Transverse colon (tissue), 4 donors: ENCODE measurements at regions not wholly inside any gene's neighbourhood (a gene's known extent, or its start where the extent isn't known, plus 50 kb on each side); places are given as distances from the start of the nearest gene placed in this dataset.

ENCODE experiments used
- CTCF ChIP-seq, 5 experiments: fragments of 200-600 bp in 3 of 5; fragments of 450-650 bp in 2 of 5; sonication (generic) in 3 of 5; IDR thresholded peaks; 1 replicate in 2 of 5; 2 replicates in 3 of 5; pipeline ENCODE4 v1.5.1; 2016 to 2017; ENCODE audit warnings: antibody characterized with exemption in 5 of 5, inconsistent platforms in 3 of 5, mild to moderate bottlenecking in 2 of 5, moderate library complexity in 1 of 5
- EP300 ChIP-seq: sonication (generic); formaldehyde crosslinking; IDR thresholded peaks from one replicate; pipeline ENCODE4 v1.6.1; 2017; ENCODE audit warnings: antibody characterized with exemption, low read depth
- POLR2A ChIP-seq: fragments of 450-650 bp; IDR thresholded peaks from one replicate; pipeline ENCODE4 v1.6.1; 2016; ENCODE audit warnings: antibody characterized with exemption, mild to moderate bottlenecking, moderate library complexity
- POLR2AphosphoS5 ChIP-seq, 3 donors: sonication (generic); formaldehyde crosslinking; IDR thresholded peaks; one replicate each; pipeline ENCODE4 v1.6.1; 2016; ENCODE audit warnings: antibody characterized with exemption in 3 of 3

GRCh38 chr9:93864840-93865239 lies 90.3 kb downstream of the BARX1 start:
- no peak for TF ChIP-seq CTCF (IDR thresholded peaks at IDR 0.05)
- TF ChIP-seq POLR2A, result no peak
- TF ChIP-seq POLR2AphosphoS5 (IDR thresholded peaks at IDR 0.05), result no peak
- TF ChIP-seq EP300, result no peak
